ENCODE measurements at regions not wholly inside any gene's neighbourhood (a gene's known extent, or its start where the extent isn't known, plus 50 kb on each side); places are given as distances from the start of the nearest gene placed in this dataset.
"Not testable (repeated sequence)": the region's sequence is repeated elsewhere in the genome, so short reads cannot be mapped to it uniquely, and the experiment has no call there.

GRCh38 chr9:90128587-90129190 lies 513.9 kb downstream of the DIRAS2 start:
- no peak for DNase-seq

GRCh38 chr9:90129446-90129845 lies 513.2 kb downstream of the DIRAS2 start:
- no peak for DNase-seq

GRCh38 chr9:90131568-90131967 lies 511.1 kb downstream of the DIRAS2 start:
- no peak for DNase-seq

- no peak for DNase-seq
Measured at GRCh38 chr9:90132866-90133265, 509.8 kb downstream of the DIRAS2 start.

GRCh38 chr9:90137801-90138200 lies 504.8 kb downstream of the DIRAS2 start:
- DNase-seq: no peak

GRCh38 chr9:90140131-90140818 lies 502.3 kb downstream of the DIRAS2 start:
- DNase-seq: no peak

GRCh38 chr9:90141723-90142122 lies 500.9 kb downstream of the DIRAS2 start:
- no peak for DNase-seq

GRCh38 chr9:90142580-90142979 lies 500.0 kb downstream of the DIRAS2 start:
- peak; percentile 23 for DNase-seq

GRCh38 chr9:90147426-90147825 lies 495.2 kb downstream of the DIRAS2 start:
- no peak for DNase-seq

- no peak for DNase-seq
Measured at GRCh38 chr9:90156318-90156717, 486.3 kb downstream of the DIRAS2 start.

- DNase-seq: no peak
Measured at GRCh38 chr9:90162326-90162725, 480.3 kb downstream of the DIRAS2 start.

- no peak for DNase-seq
Measured at GRCh38 chr9:90162819-90163218, 479.8 kb downstream of the DIRAS2 start.

GRCh38 chr9:90165281-90165680 lies 477.3 kb downstream of the DIRAS2 start:
- no peak for DNase-seq

GRCh38 chr9:90166374-90166773 lies 476.2 kb downstream of the DIRAS2 start:
- DNase-seq: not testable (repeated sequence)

- DNase-seq: no peak
Measured at GRCh38 chr9:90167914-90168313, 474.7 kb downstream of the DIRAS2 start.

- no peak for DNase-seq
Measured at GRCh38 chr9:90169490-90169889, 473.1 kb downstream of the DIRAS2 start.

- DNase-seq: not testable (repeated sequence)
Measured at GRCh38 chr9:90173935-90174334, 468.7 kb downstream of the DIRAS2 start.

GRCh38 chr9:90174346-90174745 lies 468.3 kb downstream of the DIRAS2 start:
- not testable (repeated sequence) for DNase-seq

- DNase-seq: no peak
Measured at GRCh38 chr9:90175257-90175656, 467.4 kb downstream of the DIRAS2 start.

GRCh38 chr9:90175865-90176264 lies 466.8 kb downstream of the DIRAS2 start:
- no peak for DNase-seq

- DNase-seq: no peak
Measured at GRCh38 chr9:90176901-90177300, 465.7 kb downstream of the DIRAS2 start.

GRCh38 chr9:90180381-90180780 lies 462.2 kb downstream of the DIRAS2 start:
- DNase-seq: no peak

GRCh38 chr9:90188656-90189055 lies 454.0 kb downstream of the DIRAS2 start:
- no peak for DNase-seq

- DNase-seq: no peak
Measured at GRCh38 chr9:90189306-90189705, 453.3 kb downstream of the DIRAS2 start.

GRCh38 chr9:90192465-90192864 lies 450.2 kb downstream of the DIRAS2 start:
- DNase-seq: peak; percentile 9
